Esophagus muscularis mucosa (tissue), 3 donors: ENCODE measurements at regions not wholly inside any gene's neighbourhood (a gene's known extent, or its start where the extent isn't known, plus 50 kb on each side); places are given as distances from the start of the nearest gene placed in this dataset.

ENCODE experiments used
- CTCF ChIP-seq, 3 experiments: fragments of 200-600 bp in 2 of 3; fragments of 450-650 bp in 1 of 3; sonication (generic) in 2 of 3; IDR thresholded peaks; one replicate each; pipeline ENCODE4 v1.5.1; 2017 to 2019; ENCODE audit warnings: antibody characterized with exemption in 3 of 3, mild to moderate bottlenecking in 2 of 3, moderate library complexity in 1 of 3
- POLR2A ChIP-seq: fragments of 450-650 bp; IDR thresholded peaks from one replicate; pipeline ENCODE4 v1.6.1; 2017; ENCODE audit warnings: antibody characterized with exemption, moderate library complexity, mild to moderate bottlenecking, low read depth
- POLR2AphosphoS5 ChIP-seq, 2 donors: sonication (generic); formaldehyde crosslinking; IDR thresholded peaks; one replicate each; pipeline ENCODE4 v1.6.1; 2017; ENCODE audit warnings: antibody characterized with exemption in 2 of 2

GRCh38 chr22:25350551-25350971, 131.1 kb downstream of the CRYBB2 start:
- no peak for TF ChIP-seq POLR2AphosphoS5 (IDR thresholded peaks at IDR 0.05)
- no peak for TF ChIP-seq CTCF (IDR thresholded peaks at IDR 0.05)
- no peak for TF ChIP-seq POLR2A
